Stomach (tissue), 4 donors: ENCODE measurements at regions not wholly inside any gene's neighbourhood (a gene's known extent, or its start where the extent isn't known, plus 50 kb on each side); places are given as distances from the start of the nearest gene placed in this dataset.
"Not testable (repeated sequence)": the region's sequence is repeated elsewhere in the genome, so short reads cannot be mapped to it uniquely, and the experiment has no call there.

Experiments
- POLR2A ChIP-seq, 4 donors: fragments of 450-650 bp; IDR thresholded peaks; one replicate each; pipeline ENCODE4 v1.6.1; 2016; ENCODE audit warnings: antibody characterized with exemption in 4 of 4, control low read depth in 2 of 4, mild to moderate bottlenecking in 1 of 4, moderate library complexity in 1 of 4
- POLR2AphosphoS5 ChIP-seq, 3 donors: sonication (generic); formaldehyde crosslinking; IDR thresholded peaks; one replicate each; pipeline ENCODE4 v1.6.1; 2016; ENCODE audit warnings: antibody characterized with exemption in 3 of 3
- TF ChIP-seq, protein P1 (sequence below), 7 experiments: fragments of 450-650 bp in 4 of 7; fragments of 200-600 bp in 3 of 7; sonication (generic) in 3 of 7; IDR thresholded peaks; one replicate each; pipeline ENCODE4 v1.5.1; 2016 to 2019; ENCODE audit warnings: antibody characterized with exemption in 7 of 7, control low read depth in 2 of 7, mild to moderate bottlenecking in 1 of 7

DNA sequence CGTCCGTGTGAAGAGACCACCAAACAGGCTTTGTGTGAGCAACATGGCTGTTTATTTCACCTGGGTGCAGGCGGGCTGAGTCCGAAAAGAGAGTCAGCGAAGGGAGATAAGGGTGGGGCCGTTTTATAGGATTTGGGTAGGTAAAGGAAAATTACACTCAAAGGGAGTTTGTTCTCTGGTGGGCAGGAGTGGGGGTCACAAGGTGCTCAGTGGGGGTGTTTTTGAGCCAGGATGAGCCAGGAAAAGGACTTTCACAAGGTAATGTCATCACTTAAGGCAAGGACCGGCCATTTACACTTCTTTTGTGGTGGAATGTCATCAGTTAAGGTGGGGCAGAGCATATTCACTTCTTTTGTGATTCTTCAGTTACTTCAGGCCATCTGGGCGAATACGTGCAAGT, 488.7 kb upstream of the ZP4 start:
- TF ChIP-seq, protein P1, sequence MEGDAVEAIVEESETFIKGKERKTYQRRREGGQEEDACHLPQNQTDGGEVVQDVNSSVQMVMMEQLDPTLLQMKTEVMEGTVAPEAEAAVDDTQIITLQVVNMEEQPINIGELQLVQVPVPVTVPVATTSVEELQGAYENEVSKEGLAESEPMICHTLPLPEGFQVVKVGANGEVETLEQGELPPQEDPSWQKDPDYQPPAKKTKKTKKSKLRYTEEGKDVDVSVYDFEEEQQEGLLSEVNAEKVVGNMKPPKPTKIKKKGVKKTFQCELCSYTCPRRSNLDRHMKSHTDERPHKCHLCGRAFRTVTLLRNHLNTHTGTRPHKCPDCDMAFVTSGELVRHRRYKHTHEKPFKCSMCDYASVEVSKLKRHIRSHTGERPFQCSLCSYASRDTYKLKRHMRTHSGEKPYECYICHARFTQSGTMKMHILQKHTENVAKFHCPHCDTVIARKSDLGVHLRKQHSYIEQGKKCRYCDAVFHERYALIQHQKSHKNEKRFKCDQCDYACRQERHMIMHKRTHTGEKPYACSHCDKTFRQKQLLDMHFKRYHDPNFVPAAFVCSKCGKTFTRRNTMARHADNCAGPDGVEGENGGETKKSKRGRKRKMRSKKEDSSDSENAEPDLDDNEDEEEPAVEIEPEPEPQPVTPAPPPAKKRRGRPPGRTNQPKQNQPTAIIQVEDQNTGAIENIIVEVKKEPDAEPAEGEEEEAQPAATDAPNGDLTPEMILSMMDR (IDR thresholded peaks at IDR 0.05), result not testable (repeated sequence)
- not testable (repeated sequence) for TF ChIP-seq POLR2AphosphoS5, POLR2A (IDR thresholded peaks at IDR 0.05)
